GM23338 (cell line): ENCODE measurements at regions not wholly inside any gene's neighbourhood (a gene's known extent, or its start where the extent isn't known, plus 50 kb on each side); places are given as distances from the start of the nearest gene placed in this dataset.
"Not testable (repeated sequence)": the region's sequence is repeated elsewhere in the genome, so short reads cannot be mapped to it uniquely, and the experiment has no call there.

Experiments used
- ATAC-seq: fragments of 200-7000 bp; cut with Tn5 transposase; 3 replicates; pipeline ENCODE4 v1.9.1; 2020
- DNase-seq: peaks from one replicate; pipeline ENCODE4 v3.0.0-alpha.2; 2015; ENCODE audit warnings: low spot score
- H2AFZ ChIP-seq: fragments of 200-600 bp; sonication (generic); 2 replicates; pipeline ENCODE4 v1.8.0; 2016; ENCODE audit warnings: antibody characterized with exemption, mild to moderate bottlenecking, moderate library complexity
- H3F3A ChIP-seq: fragments of 200-600 bp; sonication (generic); replicated peaks from 2 replicates; pipeline ENCODE4 v1.8.0; 2017; ENCODE audit warnings: antibody characterized with exemption, mixed run types, low read depth
- H3K27ac ChIP-seq: fragments of 200-600 bp; sonication (generic); 2 replicates; pipeline ENCODE4 v1.6.1; 2016; ENCODE audit warnings: low read depth
- H3K27me3 ChIP-seq: fragments of 200-600 bp; sonication (generic); 2 replicates; pipeline ENCODE4 v1.8.0; 2016; ENCODE audit warnings: mild to moderate bottlenecking, mixed run types, moderate library complexity; ENCODE audit not compliant: insufficient read depth
- H3K36me3 ChIP-seq: fragments of 200-600 bp; sonication (generic); 2 replicates; pipeline ENCODE4 v1.8.0; 2016; ENCODE audit warnings: mild to moderate bottlenecking; ENCODE audit not compliant: insufficient read depth
- H3K4me1 ChIP-seq: fragments of 200-600 bp; sonication (generic); 2 replicates; pipeline ENCODE4 v1.8.0; 2016; ENCODE audit warnings: mild to moderate bottlenecking, moderate library complexity; ENCODE audit not compliant: insufficient read depth
- H3K4me2 ChIP-seq: fragments of 200-600 bp; sonication (generic); 2 replicates; pipeline ENCODE4 v1.7.1; 2017; ENCODE audit warnings: mixed run types
- H3K4me3 ChIP-seq: fragments of 200-600 bp; sonication (generic); 2 replicates; pipeline ENCODE4 v1.6.1; 2016; ENCODE audit warnings: mixed run types
- H3K79me2 ChIP-seq: fragments of 200-600 bp; sonication (generic); replicated peaks from 2 replicates; pipeline ENCODE4 v1.8.0; 2017; ENCODE audit warnings: mild to moderate bottlenecking; ENCODE audit not compliant: insufficient read depth
- H3K9me2 ChIP-seq: fragments of 200-600 bp; sonication (generic); 2 replicates; pipeline ENCODE4 v1.8.0; 2017; ENCODE audit not compliant: insufficient read depth
- H4K20me1 ChIP-seq: fragments of 200-600 bp; sonication (generic); replicated peaks from 2 replicates; pipeline ENCODE4 v1.8.0; 2017; ENCODE audit warnings: mild to moderate bottlenecking; ENCODE audit not compliant: insufficient read depth
- H3K27ac Mint-ChIP-seq: 2 replicates; pipeline ENCODE4 v1.8.0; 2020; ENCODE audit warnings: inconsistent platforms, mild to moderate bottlenecking, moderate library complexity, mixed read lengths
- H3K27me3 Mint-ChIP-seq: 3 replicates; pipeline ENCODE4 v1.8.0; 2022; ENCODE audit warnings: low read depth, mild to moderate bottlenecking, moderate library complexity, mixed read lengths, inconsistent platforms; ENCODE audit not compliant: insufficient read depth, poor library complexity
- H3K36me3 Mint-ChIP-seq: 3 replicates; pipeline ENCODE4 v1.8.0; 2021; ENCODE audit warnings: low read depth, mild to moderate bottlenecking, inconsistent platforms, moderate library complexity, mixed read lengths
- H3K4me1 Mint-ChIP-seq: 3 replicates; pipeline ENCODE4 v1.8.0; 2020; ENCODE audit warnings: mild to moderate bottlenecking, inconsistent platforms, mixed read lengths
- H3K4me3 Mint-ChIP-seq: 3 replicates; pipeline ENCODE4 v1.8.0; 2021; ENCODE audit warnings: moderate library complexity, mild to moderate bottlenecking, inconsistent platforms, mixed read lengths
- H3K9me3 Mint-ChIP-seq: 3 replicates; pipeline ENCODE4 v1.8.0; 2020; ENCODE audit warnings: moderate library complexity, mild to moderate bottlenecking, inconsistent platforms, mixed read lengths
- CREB1 ChIP-seq: fragments of 250-450 bp; sonication (Bioruptor Pico); IDR thresholded peaks from 2 replicates; pipeline ENCODE4 v1.5.0; 2020; ENCODE audit warnings: low read depth, mild to moderate bottlenecking, moderate library complexity
- EZH2 ChIP-seq: fragments of 200-600 bp; sonication (generic); IDR thresholded peaks from one replicate; pipeline ENCODE4 v1.8.0; 2017; ENCODE audit warnings: antibody characterized with exemption, mild to moderate bottlenecking, low read depth; ENCODE audit not compliant: unreplicated experiment
- POLR2AphosphoS5 ChIP-seq: IDR thresholded peaks from 2 replicates; pipeline ENCODE4 v1.6.1; 2016; ENCODE audit warnings: antibody characterized with exemption, low read depth
- ZNF331 ChIP-seq: fragments of 250-450 bp; sonication (Bioruptor Pico); IDR thresholded peaks from 2 replicates; pipeline ENCODE4 v1.5.0; 2020; ENCODE audit warnings: low read depth, mild to moderate bottlenecking, moderate library complexity
- TF ChIP-seq, protein P1 (sequence below): IDR thresholded peaks from 2 replicates; pipeline ENCODE4 v1.6.1; 2016; ENCODE audit warnings: antibody characterized with exemption
- TF ChIP-seq, protein P2 (sequence below): IDR thresholded peaks from one replicate; pipeline ENCODE4 v1.6.1; 2018; ENCODE audit warnings: antibody characterized with exemption; ENCODE audit not compliant: unreplicated experiment

DNA sequence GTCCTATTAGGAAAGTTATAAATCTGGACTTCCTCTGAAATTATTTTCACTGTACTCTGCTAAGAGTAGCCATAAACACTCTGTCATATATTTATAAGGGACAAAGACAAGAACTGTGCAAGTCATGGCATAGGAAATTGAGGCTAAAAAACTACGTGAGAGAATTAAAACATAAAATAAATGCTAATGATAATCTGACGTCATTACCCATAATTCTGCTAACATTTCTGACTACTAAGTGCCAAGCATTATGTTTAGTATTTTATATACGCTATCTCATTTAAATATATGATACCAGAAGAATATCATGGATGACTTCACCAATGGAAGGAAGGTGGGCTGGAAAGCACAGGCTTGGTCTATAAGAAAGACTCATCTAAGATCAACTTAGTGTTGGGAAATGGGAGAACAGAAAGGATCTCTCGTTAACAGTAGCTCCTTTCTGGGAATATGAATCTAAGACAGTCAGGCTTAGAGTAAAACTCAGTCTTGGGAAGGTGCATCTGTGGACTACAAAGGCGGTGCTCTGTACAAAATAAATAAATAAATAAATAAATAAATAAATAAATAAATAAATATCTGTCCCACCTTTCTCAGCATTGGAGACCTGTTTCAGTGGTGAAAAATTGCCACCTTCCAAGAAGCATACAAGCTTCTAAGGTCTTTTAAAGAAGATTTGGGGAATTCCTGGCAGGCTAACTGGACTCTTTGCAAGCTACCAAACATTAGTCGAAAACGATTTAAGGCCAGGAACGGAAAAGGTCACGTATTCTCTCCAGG, 267.4 kb downstream of the CGGBP1 start:
- H3K27ac ChIP-seq, result no peak overlapping the region
- H3K4me1 ChIP-seq, result peaks cover 10% of the 10 kb centered on the region
- H3K4me3 Mint-ChIP-seq, result peak overlapping the region; percentile 82
- H3K4me2 ChIP-seq, result peak overlapping the region; percentile 77; the same call in 1 of the 2 replicates
- H3K4me3 ChIP-seq, result peak overlapping the region; percentile 85; the same call in 1 of the 2 replicates
- peaks cover 26% of the 10 kb centered on the region for H3K27me3 Mint-ChIP-seq
- H3F3A ChIP-seq, result no peaks in the 10 kb centered on the region
- H3K36me3 Mint-ChIP-seq, result no peaks in the 10 kb centered on the region
- no peaks in the 10 kb centered on the region for H4K20me1 ChIP-seq
- no peaks in the 10 kb centered on the region for H3K9me2 ChIP-seq
- no peak overlapping the region for H3K27ac Mint-ChIP-seq
- no peaks in the 10 kb centered on the region for H3K79me2 ChIP-seq
- DNase-seq, result no peak
- TF ChIP-seq EZH2 (no peak), ZNF331 (CRISPR knock-in tag) (no peak), POLR2AphosphoS5 (no peak), CREB1 (CRISPR knock-in tag) (no peak)
- TF ChIP-seq, protein P1, sequence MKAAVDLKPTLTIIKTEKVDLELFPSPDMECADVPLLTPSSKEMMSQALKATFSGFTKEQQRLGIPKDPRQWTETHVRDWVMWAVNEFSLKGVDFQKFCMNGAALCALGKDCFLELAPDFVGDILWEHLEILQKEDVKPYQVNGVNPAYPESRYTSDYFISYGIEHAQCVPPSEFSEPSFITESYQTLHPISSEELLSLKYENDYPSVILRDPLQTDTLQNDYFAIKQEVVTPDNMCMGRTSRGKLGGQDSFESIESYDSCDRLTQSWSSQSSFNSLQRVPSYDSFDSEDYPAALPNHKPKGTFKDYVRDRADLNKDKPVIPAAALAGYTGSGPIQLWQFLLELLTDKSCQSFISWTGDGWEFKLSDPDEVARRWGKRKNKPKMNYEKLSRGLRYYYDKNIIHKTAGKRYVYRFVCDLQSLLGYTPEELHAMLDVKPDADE, result no peak
- TF ChIP-seq, protein P2, sequence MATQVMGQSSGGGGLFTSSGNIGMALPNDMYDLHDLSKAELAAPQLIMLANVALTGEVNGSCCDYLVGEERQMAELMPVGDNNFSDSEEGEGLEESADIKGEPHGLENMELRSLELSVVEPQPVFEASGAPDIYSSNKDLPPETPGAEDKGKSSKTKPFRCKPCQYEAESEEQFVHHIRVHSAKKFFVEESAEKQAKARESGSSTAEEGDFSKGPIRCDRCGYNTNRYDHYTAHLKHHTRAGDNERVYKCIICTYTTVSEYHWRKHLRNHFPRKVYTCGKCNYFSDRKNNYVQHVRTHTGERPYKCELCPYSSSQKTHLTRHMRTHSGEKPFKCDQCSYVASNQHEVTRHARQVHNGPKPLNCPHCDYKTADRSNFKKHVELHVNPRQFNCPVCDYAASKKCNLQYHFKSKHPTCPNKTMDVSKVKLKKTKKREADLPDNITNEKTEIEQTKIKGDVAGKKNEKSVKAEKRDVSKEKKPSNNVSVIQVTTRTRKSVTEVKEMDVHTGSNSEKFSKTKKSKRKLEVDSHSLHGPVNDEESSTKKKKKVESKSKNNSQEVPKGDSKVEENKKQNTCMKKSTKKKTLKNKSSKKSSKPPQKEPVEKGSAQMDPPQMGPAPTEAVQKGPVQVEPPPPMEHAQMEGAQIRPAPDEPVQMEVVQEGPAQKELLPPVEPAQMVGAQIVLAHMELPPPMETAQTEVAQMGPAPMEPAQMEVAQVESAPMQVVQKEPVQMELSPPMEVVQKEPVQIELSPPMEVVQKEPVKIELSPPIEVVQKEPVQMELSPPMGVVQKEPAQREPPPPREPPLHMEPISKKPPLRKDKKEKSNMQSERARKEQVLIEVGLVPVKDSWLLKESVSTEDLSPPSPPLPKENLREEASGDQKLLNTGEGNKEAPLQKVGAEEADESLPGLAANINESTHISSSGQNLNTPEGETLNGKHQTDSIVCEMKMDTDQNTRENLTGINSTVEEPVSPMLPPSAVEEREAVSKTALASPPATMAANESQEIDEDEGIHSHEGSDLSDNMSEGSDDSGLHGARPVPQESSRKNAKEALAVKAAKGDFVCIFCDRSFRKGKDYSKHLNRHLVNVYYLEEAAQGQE, result no peak
- no peak for ATAC-seq
- peaks cover 15% of the 10 kb centered on the region; the same call in 2 of the 3 replicates for H3K4me1 Mint-ChIP-seq
- peaks cover 35% of the 10 kb centered on the region for H3K27me3 ChIP-seq
- H2AFZ ChIP-seq, result no peak overlapping the region
- H3K36me3 ChIP-seq, result no peaks in the 10 kb centered on the region
- H3K9me3 Mint-ChIP-seq, result no peaks in the 10 kb centered on the region

DNA sequence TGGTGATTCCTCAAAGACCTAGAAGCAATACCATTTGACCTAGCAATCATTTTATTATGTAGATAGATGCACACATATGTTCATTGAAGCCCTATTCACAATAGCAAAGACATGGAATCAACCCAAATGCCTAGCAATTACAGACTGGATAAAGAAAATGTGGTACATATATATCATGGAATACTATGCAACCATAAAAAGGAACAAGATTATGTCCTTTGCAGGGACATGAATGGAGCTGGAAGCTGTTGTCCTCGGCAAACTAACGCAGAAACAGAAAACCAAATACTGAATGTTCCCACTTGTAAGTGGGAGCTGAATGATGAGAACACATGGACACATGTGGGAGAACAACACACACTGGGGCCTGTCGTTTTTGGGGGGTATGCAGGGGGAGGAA, 269.8 kb downstream of the CGGBP1 start:
- not testable (repeated sequence) for ATAC-seq, H3K4me2 ChIP-seq, H3K9me2 ChIP-seq, H3K27ac ChIP-seq, H3K4me1 ChIP-seq, H2AFZ ChIP-seq, DNase-seq, H3F3A ChIP-seq, H3K79me2 ChIP-seq, H3K4me3 Mint-ChIP-seq, H3K36me3 Mint-ChIP-seq, H3K9me3 Mint-ChIP-seq, H4K20me1 ChIP-seq, H3K4me3 ChIP-seq, H3K27ac Mint-ChIP-seq, H3K36me3 ChIP-seq
- peaks cover 23% of the 10 kb centered on the region for H3K27me3 Mint-ChIP-seq
- H3K4me1 Mint-ChIP-seq, result peaks cover 13% of the 10 kb centered on the region; the same call in 2 of the 3 replicates
- H3K27me3 ChIP-seq, result peaks cover 30% of the 10 kb centered on the region
